ENCODE measurements at regions not wholly inside any gene's neighbourhood (a gene's known extent, or its start where the extent isn't known, plus 50 kb on each side); places are given as distances from the start of the nearest gene placed in this dataset.

DNA sequence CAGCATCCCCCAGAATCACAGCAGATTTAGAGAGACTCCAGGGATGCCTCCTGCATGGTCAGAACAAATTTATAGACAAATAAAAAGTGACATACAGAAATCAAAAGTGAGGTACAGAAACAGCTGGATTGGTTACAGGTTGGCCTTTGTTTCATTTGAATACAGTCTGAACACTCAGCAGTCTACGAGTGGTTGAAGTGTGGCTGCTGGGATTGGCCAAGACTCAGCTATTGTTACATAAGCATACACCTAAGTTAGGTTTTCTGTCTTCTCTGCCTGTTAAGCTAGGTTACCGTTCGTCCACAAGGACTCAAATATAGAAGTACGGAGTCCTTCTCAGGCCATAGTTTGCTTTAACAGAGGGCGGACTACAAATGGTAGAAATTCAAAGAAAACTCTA, 262.4 kb upstream of the SLC14A2 start:
- no TSS peak for BruUV-seq (replicated peaks)
- Histone ChIP-seq H3K27ac (ENCODE audit: insufficient read depth, low read length) (no peak overlapping the region), H3K9me3 (ENCODE audit: control insufficient read depth, insufficient read depth, low read length) (no peaks in the 10 kb centered on the region), H4K91ac (ENCODE audit: insufficient read depth, low read depth, low read length) (no peak overlapping the region), H2BK5ac (ENCODE audit: low read depth, low read length, poor library complexity, severe bottlenecking) (no peak overlapping the region), H2BK20ac (ENCODE audit: low read depth, low read length) (no peak overlapping the region), H2BK15ac (ENCODE audit: low read depth, low read length) (no peak overlapping the region), H3K4ac (ENCODE audit: low read depth, low read length) (no peak overlapping the region), H3K4me1 (ENCODE audit: control insufficient read depth, insufficient read depth, low read length) (no peaks in the 10 kb centered on the region; the same call in 1 of the 2 replicates), H3K79me1 (ENCODE audit: low read depth in 1 of 2, low read length in 2 of 2) (no peaks in the 10 kb centered on the region), H3K9ac (ENCODE audit: low read depth, low read length) (no peak overlapping the region), H3K9me1 (ENCODE audit: insufficient read depth, low read length) (no peaks in the 10 kb centered on the region), H4K5ac (ENCODE audit: low read depth, low read length) (no peak overlapping the region), H4K20me1 (ENCODE audit: insufficient read depth, low read length) (no peaks in the 10 kb centered on the region), H3K14ac (replicated peaks; ENCODE audit: low read depth, low read length) (no peak overlapping the region), H4K8ac (ENCODE audit: low read depth in 2 of 2, low read length in 2 of 2) (no peak overlapping the region), H3K4me3 (ENCODE audit: insufficient read depth, low read depth, low read length) (no peak overlapping the region), H3K4me2 (ENCODE audit: low read depth, low read length) (no peak overlapping the region), H2AK9ac (replicated peaks; ENCODE audit: low read depth, low read length, poor library complexity) (no peak overlapping the region), H2AK5ac (ENCODE audit: low read depth, low read length) (no peak overlapping the region), H3K56ac (ENCODE audit: extremely low read depth, insufficient read depth, low read length) (no peak overlapping the region), H3K18ac (ENCODE audit: low read depth, low read length) (no peak overlapping the region), H3K23ac (ENCODE audit: low read depth, low read length) (no peak overlapping the region), H2BK120ac (ENCODE audit: low read depth, low read length) (no peak overlapping the region), H2AFZ (replicated peaks; ENCODE audit: low read length, poor library complexity) (no peak overlapping the region), H3K27me3 (ENCODE audit: control insufficient read depth, insufficient read depth, low read length) (peaks cover 7% of the 10 kb centered on the region; the same call in 1 of the 2 replicates), H3K36me3 (ENCODE audit: control insufficient read depth, insufficient read depth, low read length) (no peaks in the 10 kb centered on the region)
- ChIA-PET CTCF (no interaction called here), POLR2A (ENCODE audit: unreplicated experiment) (no interaction called here)
- DNase-seq = no peak
- no CpG with 5 or more reads among the region's 5 CpGs for WGBS, 2 experiments (ENCODE audit: extremely low coverage in 2 of 2, insufficient read length in 1 of 2)
- intact Hi-C loops (cut with micrococcal nuclease) (no loop called here), dilution Hi-C loops (cut with HindIII; ENCODE audit: low sequenced_read_pairs, unreplicated experiment) (no loop called here), in situ Hi-C loops (cut with MboI; ENCODE audit: low sequenced_read_pairs) (no loop called here)
- no peak for TF ChIP-seq BHLHE40 (IDR thresholded peaks at IDR 0.05; ENCODE audit: low read depth, low read length)
- TF ChIP-seq FOS (IDR thresholded peaks at IDR 0.05; ENCODE audit: low read depth, low read length) = no peak
- no peak for TF ChIP-seq RCOR1 (IDR thresholded peaks at IDR 0.05; ENCODE audit: insufficient replicate concordance, low read length)
- no peak for TF ChIP-seq MXI1 (IDR thresholded peaks at IDR 0.05; ENCODE audit: borderline replicate concordance, low read depth, low read length)
- no peak for TF ChIP-seq NFE2L2 (IDR thresholded peaks at IDR 0.05; ENCODE audit: low read depth, low read length)
- TF ChIP-seq, protein P1, sequence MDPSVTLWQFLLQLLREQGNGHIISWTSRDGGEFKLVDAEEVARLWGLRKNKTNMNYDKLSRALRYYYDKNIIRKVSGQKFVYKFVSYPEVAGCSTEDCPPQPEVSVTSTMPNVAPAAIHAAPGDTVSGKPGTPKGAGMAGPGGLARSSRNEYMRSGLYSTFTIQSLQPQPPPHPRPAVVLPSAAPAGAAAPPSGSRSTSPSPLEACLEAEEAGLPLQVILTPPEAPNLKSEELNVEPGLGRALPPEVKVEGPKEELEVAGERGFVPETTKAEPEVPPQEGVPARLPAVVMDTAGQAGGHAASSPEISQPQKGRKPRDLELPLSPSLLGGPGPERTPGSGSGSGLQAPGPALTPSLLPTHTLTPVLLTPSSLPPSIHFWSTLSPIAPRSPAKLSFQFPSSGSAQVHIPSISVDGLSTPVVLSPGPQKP (IDR thresholded peaks at IDR 0.05; ENCODE audit: borderline replicate concordance, low read depth, low read length) = no peak
- TF ChIP-seq CHD1 (IDR thresholded peaks at IDR 0.05; ENCODE audit: low read depth, low read length) = no peak
- ATAC-seq (ENCODE audit: low read depth) = no peak

Data from IMR-90 (cell line).